Lower leg skin (tissue), 3 donors: ENCODE measurements at regions not wholly inside any gene's neighbourhood (a gene's known extent, or its start where the extent isn't known, plus 50 kb on each side); places are given as distances from the start of the nearest gene placed in this dataset.

Experiments used
- CTCF ChIP-seq, 3 donors: fragments of 450-650 bp; IDR thresholded peaks; one replicate each; pipeline ENCODE4 v1.5.1; 2016; ENCODE audit warnings: antibody characterized with exemption in 3 of 3, mild to moderate bottlenecking in 3 of 3, moderate library complexity in 2 of 3
- POLR2A ChIP-seq, 2 donors: fragments of 450-650 bp; IDR thresholded peaks; one replicate each; pipeline ENCODE4 v1.6.1; 2016 to 2017; ENCODE audit warnings: antibody characterized with exemption in 2 of 2, mild to moderate bottlenecking in 1 of 2, moderate library complexity in 1 of 2

GRCh38 chrX:144042271-144042670, 158.4 kb downstream of the UBE2NL start:
- no peak for TF ChIP-seq CTCF (IDR thresholded peaks at IDR 0.05)
- TF ChIP-seq POLR2A (IDR thresholded peaks at IDR 0.05), result no peak
